H1 (cell line): ENCODE measurements at regions not wholly inside any gene's neighbourhood (a gene's known extent, or its start where the extent isn't known, plus 50 kb on each side); places are given as distances from the start of the nearest gene placed in this dataset.

Experiments
- CREB1 ChIP-seq: IDR thresholded peaks from 2 replicates; pipeline ENCODE4 v1.6.1; 2012; ENCODE audit warnings: inconsistent platforms
- EP300 ChIP-seq, 2 experiments: IDR thresholded peaks; 1 replicate in 1 of 2; 2 replicates in 1 of 2; pipeline ENCODE4 v1.6.1; 2011 to 2012; ENCODE audit warnings: low read depth in 2 of 2, low read length in 2 of 2, mild to moderate bottlenecking in 2 of 2, borderline replicate concordance in 1 of 2, inconsistent platforms in 1 of 2, moderate library complexity in 1 of 2
- GABPA ChIP-seq: IDR thresholded peaks from 2 replicates; pipeline ENCODE4 v1.6.1; 2011; ENCODE audit warnings: mild to moderate bottlenecking, low read length, moderate library complexity, borderline replicate concordance; ENCODE audit not compliant: insufficient read depth
- POLR2A ChIP-seq, 2 experiments: IDR thresholded peaks; 1 replicate in 1 of 2; 2 replicates in 1 of 2; pipeline ENCODE4 v1.6.1; 2011; ENCODE audit warnings: low read depth in 2 of 2, low read length in 2 of 2, mild to moderate bottlenecking in 2 of 2; ENCODE audit errors: control extremely low read depth in 1 of 2
- POLR2AphosphoS5 ChIP-seq: IDR thresholded peaks from 2 replicates; pipeline ENCODE4 v1.6.1; 2011; ENCODE audit warnings: low read depth, low read length
- RAD21 ChIP-seq, 2 experiments: IDR thresholded peaks in 1 of 2; conservative IDR thresholded peaks in 1 of 2; 2 replicates each; pipeline ENCODE4 v1.6.1; 2011; ENCODE audit warnings: low read depth in 2 of 2, low read length in 2 of 2, improper control_type of control experiment in 1 of 2, inconsistent platforms in 1 of 2, mild to moderate bottlenecking in 1 of 2, moderate library complexity in 1 of 2
- RXRA ChIP-seq: IDR thresholded peaks from 2 replicates; pipeline ENCODE4 v1.6.1; 2011; ENCODE audit warnings: low read depth, mild to moderate bottlenecking, low read length, moderate library complexity; ENCODE audit not compliant: insufficient read depth
- SAP30 ChIP-seq: fragments of 300-600 bp; sonication (generic); IDR thresholded peaks from 2 replicates; pipeline ENCODE4 v1.7.1; 2012; ENCODE audit warnings: low read length, moderate library complexity, mild to moderate bottlenecking, inconsistent platforms; ENCODE audit not compliant: insufficient read depth, insufficient replicate concordance
- SP2 ChIP-seq: IDR thresholded peaks from 2 replicates; pipeline ENCODE4 v1.6.1; 2012; ENCODE audit warnings: mild to moderate bottlenecking, low read length, inconsistent platforms
- SUZ12 ChIP-seq: fragments of 200-600 bp; sonication (generic); IDR thresholded peaks from 2 replicates; pipeline ENCODE4 v1.6.1; 2012; ENCODE audit warnings: mild to moderate bottlenecking, inconsistent platforms, low read length, moderate library complexity, mixed read lengths
- TAF1 ChIP-seq: IDR thresholded peaks from 2 replicates; pipeline ENCODE4 v1.6.1; 2011; ENCODE audit warnings: mild to moderate bottlenecking, low read depth, low read length
- YY1 ChIP-seq: IDR thresholded peaks from 2 replicates; pipeline ENCODE4 v1.6.1; 2011; ENCODE audit warnings: low read depth, mild to moderate bottlenecking, low read length
- TF ChIP-seq, protein P1 (sequence below), 3 experiments: IDR thresholded peaks; 1 replicate in 2 of 3; 2 replicates in 1 of 3; pipeline versions ENCODE4 v1.5.1 to v1.6.1; 2011; ENCODE audit warnings: low read length in 3 of 3, mild to moderate bottlenecking in 3 of 3, inconsistent platforms in 2 of 3, low read depth in 1 of 3, moderate library complexity in 1 of 3; ENCODE audit not compliant: insufficient read depth in 1 of 3; ENCODE audit errors: control extremely low read depth in 1 of 3
- TF ChIP-seq, protein P2 (sequence below): IDR thresholded peaks from 2 replicates; pipeline ENCODE4 v1.6.1; 2012; ENCODE audit warnings: inconsistent platforms

DNA sequence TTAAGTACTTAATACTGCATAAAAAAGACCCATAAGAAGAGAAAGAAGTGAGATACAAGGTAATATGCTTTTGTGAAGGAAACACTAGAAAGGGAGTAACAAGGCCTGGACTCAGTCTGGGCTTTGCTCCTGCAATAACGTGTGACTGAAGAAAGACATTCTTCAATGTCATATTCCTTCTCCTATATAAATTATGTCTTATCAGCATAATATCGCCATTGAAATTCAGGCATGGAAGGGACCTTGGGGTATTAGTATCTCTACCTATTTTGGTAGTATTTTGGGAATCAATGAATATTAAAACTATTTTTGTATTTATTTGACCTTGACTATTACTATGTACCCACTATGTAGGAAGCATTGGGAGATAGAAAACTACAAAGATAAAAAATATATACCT, 62.2 kb upstream of the GIMD1 start:
- TF ChIP-seq, protein P1, sequence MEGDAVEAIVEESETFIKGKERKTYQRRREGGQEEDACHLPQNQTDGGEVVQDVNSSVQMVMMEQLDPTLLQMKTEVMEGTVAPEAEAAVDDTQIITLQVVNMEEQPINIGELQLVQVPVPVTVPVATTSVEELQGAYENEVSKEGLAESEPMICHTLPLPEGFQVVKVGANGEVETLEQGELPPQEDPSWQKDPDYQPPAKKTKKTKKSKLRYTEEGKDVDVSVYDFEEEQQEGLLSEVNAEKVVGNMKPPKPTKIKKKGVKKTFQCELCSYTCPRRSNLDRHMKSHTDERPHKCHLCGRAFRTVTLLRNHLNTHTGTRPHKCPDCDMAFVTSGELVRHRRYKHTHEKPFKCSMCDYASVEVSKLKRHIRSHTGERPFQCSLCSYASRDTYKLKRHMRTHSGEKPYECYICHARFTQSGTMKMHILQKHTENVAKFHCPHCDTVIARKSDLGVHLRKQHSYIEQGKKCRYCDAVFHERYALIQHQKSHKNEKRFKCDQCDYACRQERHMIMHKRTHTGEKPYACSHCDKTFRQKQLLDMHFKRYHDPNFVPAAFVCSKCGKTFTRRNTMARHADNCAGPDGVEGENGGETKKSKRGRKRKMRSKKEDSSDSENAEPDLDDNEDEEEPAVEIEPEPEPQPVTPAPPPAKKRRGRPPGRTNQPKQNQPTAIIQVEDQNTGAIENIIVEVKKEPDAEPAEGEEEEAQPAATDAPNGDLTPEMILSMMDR (IDR thresholded peaks at IDR 0.05; ENCODE audit: control extremely low read depth in 1 of 3, insufficient read depth in 1 of 3, low read depth in 1 of 3, low read length in 3 of 3): no peak
- no peak for TF ChIP-seq EP300 (IDR thresholded peaks at IDR 0.05; ENCODE audit: borderline replicate concordance in 1 of 2, low read depth in 2 of 2, low read length in 2 of 2)
- no peak for TF ChIP-seq RAD21 (IDR thresholded peaks at IDR 0.05 in 1 of 2, conservative IDR thresholded peaks at IDR 0.05 in 1 of 2; ENCODE audit: low read depth in 2 of 2, low read length in 2 of 2)
- no peak for TF ChIP-seq POLR2AphosphoS5
- TF ChIP-seq RXRA: no peak
- TF ChIP-seq, protein P2, sequence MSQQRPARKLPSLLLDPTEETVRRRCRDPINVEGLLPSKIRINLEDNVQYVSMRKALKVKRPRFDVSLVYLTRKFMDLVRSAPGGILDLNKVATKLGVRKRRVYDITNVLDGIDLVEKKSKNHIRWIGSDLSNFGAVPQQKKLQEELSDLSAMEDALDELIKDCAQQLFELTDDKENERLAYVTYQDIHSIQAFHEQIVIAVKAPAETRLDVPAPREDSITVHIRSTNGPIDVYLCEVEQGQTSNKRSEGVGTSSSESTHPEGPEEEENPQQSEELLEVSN: no peak
- no peak for TF ChIP-seq SAP30
- no peak for TF ChIP-seq TAF1
- no peak for TF ChIP-seq YY1
- no peak for TF ChIP-seq POLR2A (IDR thresholded peaks at IDR 0.05; ENCODE audit: control extremely low read depth in 1 of 2, low read depth in 2 of 2, low read length in 2 of 2)
- no peak for TF ChIP-seq GABPA
- no peak for TF ChIP-seq SP2
- no peak for TF ChIP-seq SUZ12
- no peak for TF ChIP-seq CREB1
